Aorta (tissue), 5 donors: ENCODE measurements at regions not wholly inside any gene's neighbourhood (a gene's known extent, or its start where the extent isn't known, plus 50 kb on each side); places are given as distances from the start of the nearest gene placed in this dataset.
"Not testable (repeated sequence)": the region's sequence is repeated elsewhere in the genome, so short reads cannot be mapped to it uniquely, and the experiment has no call there.

ENCODE experiments used
- ATAC-seq: fragments of 200-7000 bp; cut with Tn5 transposase; one replicate; pipeline ENCODE4 v1.9.1; 2022; ENCODE audit warnings: moderate library complexity; ENCODE audit not compliant: low FRiP score
- DNase-seq, 2 donors: peaks; one replicate each; pipeline ENCODE4 v3.0.0-alpha.2; 2020
- H3K27ac ChIP-seq, 2 donors: one replicate each; pipeline ENCODE4 v1.5.1; 2013; ENCODE audit warnings: low read length in 2 of 2, mild to moderate bottlenecking in 2 of 2, moderate library complexity in 2 of 2, control low read depth in 1 of 2, inconsistent platforms in 1 of 2, low read depth in 1 of 2
- H3K27me3 ChIP-seq, 2 donors: one replicate each; pipeline ENCODE4 v1.6.1; 2013; ENCODE audit warnings: control low read depth in 1 of 2, low read length in 1 of 2, mild to moderate bottlenecking in 1 of 2, moderate library complexity in 1 of 2; ENCODE audit not compliant: insufficient read depth in 2 of 2, control insufficient read depth in 1 of 2
- H3K36me3 ChIP-seq, 2 donors: one replicate each; pipeline ENCODE4 v1.6.1; 2013; ENCODE audit warnings: control low read depth in 1 of 2, low read length in 1 of 2, mild to moderate bottlenecking in 1 of 2; ENCODE audit not compliant: insufficient read depth in 2 of 2, control insufficient read depth in 1 of 2
- H3K4me1 ChIP-seq, 2 donors: one replicate each; pipeline ENCODE4 v1.6.1; 2013; ENCODE audit warnings: low read length in 2 of 2, control low read depth in 1 of 2, mild to moderate bottlenecking in 1 of 2, moderate library complexity in 1 of 2; ENCODE audit not compliant: insufficient read depth in 2 of 2, control insufficient read depth in 1 of 2
- H3K4me3 ChIP-seq, 2 donors: one replicate each; pipeline ENCODE4 v1.5.1; 2013; ENCODE audit warnings: low read length in 2 of 2, control low read depth in 1 of 2, mild to moderate bottlenecking in 1 of 2
- H3K9me3 ChIP-seq: one replicate; pipeline ENCODE4 v1.6.1; 2013; ENCODE audit warnings: mild to moderate bottlenecking, low read length; ENCODE audit not compliant: control insufficient read depth
- WGBS, 2 donors: extraction: QIAGEN DNeasy Blood & Tissue Kit; methylation state at CpG; one replicate each; pipeline ENCODE4 v1.1.7; 2013; 5-methylcytosine and 5-hydroxymethylcytosine counted together
- intact Hi-C, 2 donors: fragments of 100-400 bp; cut with DNase I; formaldehyde crosslinking; loops; one replicate each; pipeline versions ENCODE4 v1.14.2 to v1.15.0; 2022
- donor health status: healthy with polysubstance abuse.
- donor health status: Bipolar disorder and iron deficiency.
- donor health status: DM: no; HTN: no; CAD: no.
- donor health status: DM: no; HTN: no; CAD: no.
- donor health status: DM: yes; HTN: yes; CAD: no.

- not testable (repeated sequence) for H3K27me3 ChIP-seq, ATAC-seq
These were observed 373.3 kb upstream of the ARPP21 start for GRCh38 chr3:35266065-35266464.

GRCh38 chr3:35275768-35276167 lies 363.6 kb upstream of the ARPP21 start:
- no peak overlapping the region for H3K27ac ChIP-seq
- no peaks in the 10 kb centered on the region for H3K27me3 ChIP-seq
- WGBS, 2 donors: 90 to 92% methylated on average over 2 of the region's 2 CpGs
- ATAC-seq (no peak), DNase-seq (no peak)
- H3K9me3 ChIP-seq: peaks cover 5% of the 10 kb centered on the region
- no peaks in the 10 kb centered on the region for H3K36me3 ChIP-seq
- H3K4me3 ChIP-seq: no peak overlapping the region
- intact Hi-C loops: no loop called here
- no peaks in the 10 kb centered on the region for H3K4me1 ChIP-seq

More at GRCh38 chr3:35266065-35266464, 373.3 kb upstream of the ARPP21 start:
- H3K36me3 ChIP-seq, H3K27ac ChIP-seq, intact Hi-C loops, DNase-seq, H3K4me3 ChIP-seq, H3K4me1 ChIP-seq, H3K9me3 ChIP-seq: not testable (repeated sequence)
- WGBS, 2 donors: 94 to 96% methylated on average over 12 of the region's 12 CpGs

DNA sequence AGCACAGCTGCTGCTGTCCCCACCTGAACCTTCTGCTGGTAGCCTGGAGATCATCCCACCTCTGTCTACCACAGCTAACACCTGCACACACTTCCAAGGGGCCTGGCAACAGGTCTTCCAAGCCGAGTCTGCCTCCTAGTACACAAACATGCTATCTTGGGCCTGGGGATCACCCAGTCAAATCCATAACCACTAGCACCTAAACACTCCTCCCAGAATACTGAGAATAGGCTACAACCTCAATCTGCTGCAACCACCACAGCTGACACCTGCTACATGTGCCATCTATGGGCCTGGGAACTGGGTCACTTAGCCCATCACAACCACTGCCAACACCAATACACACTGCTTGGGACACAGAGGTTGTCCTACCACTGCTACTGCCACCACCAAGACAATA lies 362.8 kb upstream of the ARPP21 start:
- no peaks in the 10 kb centered on the region for H3K27me3 ChIP-seq
- no peaks in the 10 kb centered on the region for H3K36me3 ChIP-seq
- ATAC-seq: no peak
- no peaks in the 10 kb centered on the region for H3K4me1 ChIP-seq
- WGBS, 2 donors: 88 to 91% methylated on average over 1 of the region's 1 CpG
- no peak overlapping the region for H3K27ac ChIP-seq
- no peak overlapping the region for H3K4me3 ChIP-seq
- intact Hi-C loops: no loop called here
- peaks cover 5% of the 10 kb centered on the region for H3K9me3 ChIP-seq
- DNase-seq: no peak

DNA sequence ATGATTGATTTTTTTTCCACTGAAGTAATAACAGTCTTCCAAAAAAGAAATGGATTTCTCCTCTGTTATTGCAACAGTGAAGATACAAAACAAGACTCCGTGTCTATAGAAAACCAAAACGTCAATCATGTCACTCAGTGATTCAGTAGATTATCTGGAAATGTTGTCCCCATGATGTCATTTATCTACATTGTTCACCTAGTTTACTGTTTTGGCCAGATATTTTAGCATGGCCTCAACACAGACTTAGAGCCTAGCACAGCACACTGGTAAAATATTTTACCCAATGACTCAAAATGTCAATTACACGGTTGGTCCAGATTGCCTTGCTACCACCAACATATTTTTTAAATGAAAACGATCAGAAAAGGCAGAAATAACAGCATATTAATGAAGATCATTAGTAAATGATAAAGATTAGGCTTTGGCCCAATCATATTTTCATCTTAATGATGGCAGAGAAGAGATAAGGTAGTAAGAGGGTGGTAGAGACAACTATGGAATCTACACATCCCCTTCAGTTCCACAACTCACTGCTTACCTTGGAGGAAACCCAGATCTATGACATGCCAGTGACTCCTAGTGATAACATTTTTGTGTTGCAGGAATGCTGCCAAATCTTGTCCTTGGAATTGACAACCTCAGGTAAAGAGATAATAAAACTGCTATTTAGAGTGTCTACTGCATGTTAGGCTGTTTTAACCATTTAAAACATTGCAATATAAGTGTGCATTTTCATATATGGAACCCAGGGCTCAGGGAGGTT lies 347.7 kb upstream of the ARPP21 start:
- Histone ChIP-seq H3K27ac (no peak overlapping the region), H3K36me3 (no peaks in the 10 kb centered on the region), H3K4me3 (no peak overlapping the region), H3K27me3 (no peaks in the 10 kb centered on the region), H3K9me3 (no peaks in the 10 kb centered on the region), H3K4me1 (no peaks in the 10 kb centered on the region)
- no peak for DNase-seq
- ATAC-seq: no peak
- WGBS, 2 donors: 59 to 64% methylated on average over 4 of the region's 4 CpGs
- intact Hi-C loops: no loop called here

DNA sequence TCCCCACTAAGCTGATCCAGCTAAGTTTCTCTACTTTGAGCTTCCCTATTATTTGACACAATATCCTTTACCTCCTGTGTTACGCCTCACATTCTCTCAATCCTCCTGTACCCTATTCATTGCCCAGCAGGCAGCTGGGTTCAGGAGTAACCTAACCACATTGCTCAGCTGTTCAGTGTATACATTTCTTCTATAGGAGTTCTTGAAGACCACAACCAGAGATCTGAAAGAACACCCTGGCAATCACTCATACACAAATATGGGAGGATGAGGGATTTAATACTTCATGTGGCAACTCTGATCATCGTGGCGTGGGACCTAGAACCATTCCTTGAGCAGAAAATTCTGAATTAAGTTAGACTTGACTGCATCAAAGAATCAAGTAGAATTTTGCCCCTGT lies 346.8 kb upstream of the ARPP21 start:
- WGBS, 2 donors: 95 to 97% methylated on average over 3 of the region's 3 CpGs

DNA sequence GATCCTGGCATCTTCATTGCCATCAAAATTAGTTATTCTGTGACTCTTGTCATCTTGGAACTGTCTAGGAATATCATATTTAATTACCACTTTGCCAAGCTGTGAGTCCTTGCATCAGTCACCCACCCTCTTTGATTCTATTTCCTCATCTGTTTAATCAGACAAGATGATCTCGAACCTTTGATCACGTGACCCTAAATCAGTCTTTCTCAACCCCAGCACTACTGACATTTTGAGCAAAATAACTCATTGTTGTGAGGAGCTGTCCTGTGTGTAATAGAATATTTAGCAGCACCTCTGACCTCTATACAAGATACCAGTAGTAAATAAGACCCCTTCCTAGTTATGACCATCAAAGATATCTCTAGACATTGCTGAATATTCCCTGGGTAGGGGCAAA lies 343.4 kb upstream of the ARPP21 start:
- intact Hi-C loops: no loop called here
- no peak for DNase-seq
- Histone ChIP-seq H3K27me3 (no peaks in the 10 kb centered on the region), H3K36me3 (no peaks in the 10 kb centered on the region), H3K27ac (no peak overlapping the region), H3K9me3 (no peaks in the 10 kb centered on the region), H3K4me1 (no peaks in the 10 kb centered on the region), H3K4me3 (no peak overlapping the region)
- whole genome bisulfite sequencing, 2 donors: 94 to 97% methylated on average over 2 of the region's 2 CpGs
- ATAC-seq: no peak

More for the DNA sequence above, 346.8 kb upstream of the ARPP21 start:
- Histone ChIP-seq H3K4me3 (no peak overlapping the region), H3K36me3 (no peaks in the 10 kb centered on the region), H3K27me3 (no peaks in the 10 kb centered on the region), H3K27ac (no peak overlapping the region), H3K4me1 (no peaks in the 10 kb centered on the region), H3K9me3 (no peaks in the 10 kb centered on the region)
- intact Hi-C loops: no loop called here
- DNase-seq: no peak
- ATAC-seq: no peak

DNA sequence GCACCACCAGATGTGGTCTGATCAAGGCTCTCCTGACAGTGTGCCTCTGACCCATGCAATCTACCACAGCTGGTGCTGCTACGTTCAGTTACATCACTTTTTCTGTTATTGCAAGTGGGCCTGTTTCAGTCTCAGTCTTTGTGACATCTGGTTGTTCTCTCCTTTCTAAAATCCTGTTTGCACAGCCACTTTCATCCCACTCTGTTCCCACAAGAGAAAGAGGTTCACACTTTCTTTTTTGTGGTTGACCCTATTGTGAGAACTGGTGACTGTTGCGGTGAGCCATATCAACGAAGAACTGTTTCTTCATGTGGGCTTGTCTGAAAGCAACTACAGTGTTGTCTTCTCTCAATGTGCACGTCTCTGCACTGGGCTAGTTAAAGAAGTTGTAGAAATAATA lies 342.8 kb upstream of the ARPP21 start:
- H3K36me3 ChIP-seq: no peaks in the 10 kb centered on the region
- no peaks in the 10 kb centered on the region for H3K27me3 ChIP-seq
- no peaks in the 10 kb centered on the region for H3K9me3 ChIP-seq
- WGBS, 2 donors: 83 to 88% methylated on average over 4 of the region's 4 CpGs
- DNase-seq (no peak), ATAC-seq (no peak)
- intact Hi-C loops: no loop called here
- H3K4me3 ChIP-seq: no peak overlapping the region
- H3K4me1 ChIP-seq: no peaks in the 10 kb centered on the region
- H3K27ac ChIP-seq: no peak overlapping the region

GRCh38 chr3:35296944-35297343 lies 342.4 kb upstream of the ARPP21 start:
- H3K4me1 ChIP-seq, intact Hi-C loops, ATAC-seq, H3K27ac ChIP-seq, H3K27me3 ChIP-seq, H3K36me3 ChIP-seq, H3K4me3 ChIP-seq, H3K9me3 ChIP-seq, DNase-seq: not testable (repeated sequence)
- 88% methylated on average over 2 of the region's 2 CpGs for WGBS, 2 donors

GRCh38 chr3:35305406-35305805 lies 333.9 kb upstream of the ARPP21 start:
- WGBS, 2 donors: 90 to 95% methylated on average over 3 of the region's 3 CpGs
- no peak overlapping the region for H3K27ac ChIP-seq
- no peaks in the 10 kb centered on the region for H3K4me1 ChIP-seq
- no peak overlapping the region for H3K4me3 ChIP-seq
- no peaks in the 10 kb centered on the region for H3K27me3 ChIP-seq
- no peak for ATAC-seq
- intact Hi-C loops: no loop called here
- no peaks in the 10 kb centered on the region for H3K9me3 ChIP-seq
- no peak for DNase-seq
- no peaks in the 10 kb centered on the region for H3K36me3 ChIP-seq
